Neural progenitor cell (in vitro differentiated cells): ENCODE measurements at regions not wholly inside any gene's neighbourhood (a gene's known extent, or its start where the extent isn't known, plus 50 kb on each side); places are given as distances from the start of the nearest gene placed in this dataset.

Experiments used
- CTCF ChIP-seq: fragments of 200-600 bp; sonication (generic); IDR thresholded peaks from 2 replicates; pipeline ENCODE4 v1.5.1; 2017; ENCODE audit warnings: antibody characterized with exemption, mild to moderate bottlenecking
- EZH2 ChIP-seq: fragments of 200-600 bp; sonication (generic); IDR thresholded peaks from 2 replicates; pipeline ENCODE4 v1.6.1; 2017; ENCODE audit warnings: antibody characterized with exemption, mild to moderate bottlenecking, moderate library complexity
- EZH2phosphoT487 ChIP-seq: fragments of 200-600 bp; sonication (generic); IDR thresholded peaks from 2 replicates; pipeline ENCODE4 v1.6.1; 2017; ENCODE audit warnings: antibody characterized with exemption

DNA sequence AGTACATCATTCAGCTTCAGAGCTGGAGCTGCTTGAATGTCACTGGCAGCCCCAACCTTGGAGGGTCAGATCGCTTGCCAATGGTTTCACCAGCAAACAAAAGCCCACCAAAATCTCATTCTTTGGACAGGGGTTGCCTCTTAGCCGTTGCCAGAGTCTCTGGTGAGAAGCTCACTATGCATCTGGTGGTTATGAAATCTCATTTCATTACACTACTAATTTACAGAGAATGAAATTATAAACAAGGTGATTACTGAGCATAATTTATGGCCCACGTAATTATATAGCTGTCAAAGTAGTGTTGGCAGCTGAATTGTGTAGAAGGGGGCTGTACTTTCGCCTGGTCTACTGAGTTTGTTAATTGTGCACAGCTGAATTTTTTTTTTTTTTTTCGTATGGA is 688.9 kb upstream of the KIF2B start:
- TF ChIP-seq CTCF = no peak
- no peak for TF ChIP-seq EZH2
- TF ChIP-seq EZH2phosphoT487 = no peak
